HG02610 (cell line): ENCODE measurements at regions not wholly inside any gene's neighbourhood (a gene's known extent, or its start where the extent isn't known, plus 50 kb on each side); places are given as distances from the start of the nearest gene placed in this dataset.
"Not testable (repeated sequence)": the region's sequence is repeated elsewhere in the genome, so short reads cannot be mapped to it uniquely, and the experiment has no call there.

Experiments
- ATAC-seq: cut with Tn5 transposase; IDR thresholded peaks from one replicate; pipeline ENCODE4 v1.9.1; 2021; ENCODE audit warnings: mild to moderate bottlenecking, moderate library complexity; ENCODE audit not compliant: unreplicated experiment

DNA sequence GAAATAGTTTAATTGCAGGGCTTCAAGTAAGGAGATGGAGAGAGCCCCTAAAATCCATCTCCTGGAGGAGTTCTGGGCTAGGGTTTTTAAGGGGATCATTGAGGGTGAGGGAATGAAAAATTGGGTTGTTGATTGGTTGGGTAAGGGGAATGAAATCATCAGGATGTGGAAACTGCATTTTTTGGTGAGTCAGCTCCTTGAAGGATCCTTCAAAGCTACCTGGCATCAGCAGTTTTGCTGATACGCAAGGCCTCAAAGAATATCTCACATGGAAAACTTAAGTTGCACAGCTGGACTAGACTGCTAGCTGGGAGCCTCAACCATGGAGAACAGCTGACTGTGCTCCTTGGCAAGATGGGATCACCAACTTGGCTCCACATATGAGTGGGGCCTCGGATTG lies 136.7 kb downstream of the FGF10 start:
- ATAC-seq: no peak

DNA sequence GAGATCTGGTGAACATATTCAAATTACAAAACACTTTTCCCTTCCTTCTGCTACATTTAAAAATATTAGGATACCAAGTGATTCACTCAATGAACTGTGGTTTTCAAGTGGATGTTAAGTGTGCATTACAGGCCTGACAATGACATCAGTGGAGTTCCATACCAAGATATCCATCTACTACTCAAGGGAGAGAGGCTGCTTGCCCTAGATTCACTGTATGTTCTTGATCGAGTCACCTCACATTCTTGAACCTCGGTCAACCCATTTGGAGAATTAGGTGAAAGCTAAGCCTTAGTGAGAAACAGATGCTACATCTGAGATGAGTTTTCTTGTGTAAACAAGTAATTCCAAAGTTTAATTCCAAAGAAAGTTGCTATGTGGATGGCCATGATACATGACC lies 142.2 kb downstream of the FGF10 start:
- no peak for ATAC-seq

DNA sequence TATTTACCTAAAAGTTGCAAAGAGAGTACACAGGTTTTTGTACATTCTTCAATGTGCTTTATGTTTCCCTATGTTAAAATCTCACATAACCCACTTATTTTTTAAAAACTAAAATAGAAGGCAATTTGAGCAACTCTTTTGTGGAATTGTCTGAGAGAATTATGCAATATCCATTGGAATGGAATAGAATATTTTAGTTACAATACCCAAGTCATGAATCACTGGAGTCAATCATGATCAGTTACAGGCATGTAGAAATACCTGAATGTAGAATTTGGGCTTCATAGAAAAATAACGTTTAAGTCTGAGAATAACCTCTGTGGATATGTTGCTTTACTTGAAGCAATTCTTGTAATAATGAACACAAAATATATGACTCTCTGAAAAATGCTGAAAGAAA lies 143.3 kb downstream of the FGF10 start:
- ATAC-seq: no peak

DNA sequence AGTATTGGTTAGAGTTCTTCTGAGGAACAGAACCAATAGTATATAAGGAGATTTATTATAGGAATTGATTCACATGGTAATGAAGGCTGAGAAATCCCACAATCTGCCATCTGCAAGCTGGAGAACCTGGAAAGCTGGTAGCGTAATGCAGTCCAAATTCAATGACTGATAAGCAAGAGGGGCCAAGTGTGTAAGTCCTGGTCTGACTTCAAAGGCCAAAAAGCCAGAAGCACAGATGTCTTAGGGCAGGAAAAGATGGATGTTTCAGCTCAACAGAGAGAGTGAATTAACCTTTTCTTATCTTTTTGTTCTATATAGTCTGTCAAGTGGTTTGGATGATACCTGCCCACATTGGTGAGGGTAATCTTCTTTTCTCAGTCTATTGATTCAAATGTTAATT lies 146.4 kb downstream of the FGF10 start:
- ATAC-seq: no peak

DNA sequence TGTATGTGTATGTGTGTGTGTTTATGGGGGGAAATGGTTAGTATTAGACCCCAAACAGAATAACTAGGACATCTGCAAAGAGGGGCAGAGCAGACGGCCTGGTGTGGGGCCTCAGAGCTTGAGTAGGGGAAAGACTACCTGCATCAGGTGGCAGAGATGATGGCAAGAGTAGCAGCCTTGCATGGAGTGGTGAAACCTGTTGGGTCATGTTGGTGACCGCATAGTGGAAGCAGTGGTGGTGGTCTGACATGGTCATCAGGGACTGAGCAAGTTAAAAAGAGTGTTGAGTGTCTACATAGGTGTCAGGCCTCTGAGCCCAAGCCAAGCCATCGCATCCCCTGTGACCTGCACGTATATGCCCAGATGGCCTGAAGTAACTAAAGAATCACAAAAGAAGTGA lies 153.2 kb downstream of the FGF10 start:
- no peak for ATAC-seq

DNA sequence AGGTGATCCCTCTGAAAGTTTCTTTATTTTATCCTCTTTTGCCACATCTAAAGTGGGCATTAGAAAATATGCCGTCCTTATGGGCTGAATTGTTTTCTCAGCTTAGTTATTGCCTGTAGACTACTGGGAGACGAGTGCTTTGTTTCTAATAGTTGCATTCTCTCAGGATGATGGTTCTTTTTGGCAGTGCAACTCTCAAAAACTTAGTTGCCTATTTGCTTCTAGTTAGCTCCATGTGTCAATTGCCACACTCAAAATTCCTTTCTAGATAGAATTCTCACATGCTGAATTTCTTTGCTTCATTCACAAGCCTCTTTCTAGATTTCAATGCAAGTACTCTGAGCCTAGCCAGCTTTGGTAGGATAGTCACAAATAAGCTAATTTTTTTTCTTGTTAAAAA lies 155.5 kb downstream of the FGF10 start:
- no peak for ATAC-seq

DNA sequence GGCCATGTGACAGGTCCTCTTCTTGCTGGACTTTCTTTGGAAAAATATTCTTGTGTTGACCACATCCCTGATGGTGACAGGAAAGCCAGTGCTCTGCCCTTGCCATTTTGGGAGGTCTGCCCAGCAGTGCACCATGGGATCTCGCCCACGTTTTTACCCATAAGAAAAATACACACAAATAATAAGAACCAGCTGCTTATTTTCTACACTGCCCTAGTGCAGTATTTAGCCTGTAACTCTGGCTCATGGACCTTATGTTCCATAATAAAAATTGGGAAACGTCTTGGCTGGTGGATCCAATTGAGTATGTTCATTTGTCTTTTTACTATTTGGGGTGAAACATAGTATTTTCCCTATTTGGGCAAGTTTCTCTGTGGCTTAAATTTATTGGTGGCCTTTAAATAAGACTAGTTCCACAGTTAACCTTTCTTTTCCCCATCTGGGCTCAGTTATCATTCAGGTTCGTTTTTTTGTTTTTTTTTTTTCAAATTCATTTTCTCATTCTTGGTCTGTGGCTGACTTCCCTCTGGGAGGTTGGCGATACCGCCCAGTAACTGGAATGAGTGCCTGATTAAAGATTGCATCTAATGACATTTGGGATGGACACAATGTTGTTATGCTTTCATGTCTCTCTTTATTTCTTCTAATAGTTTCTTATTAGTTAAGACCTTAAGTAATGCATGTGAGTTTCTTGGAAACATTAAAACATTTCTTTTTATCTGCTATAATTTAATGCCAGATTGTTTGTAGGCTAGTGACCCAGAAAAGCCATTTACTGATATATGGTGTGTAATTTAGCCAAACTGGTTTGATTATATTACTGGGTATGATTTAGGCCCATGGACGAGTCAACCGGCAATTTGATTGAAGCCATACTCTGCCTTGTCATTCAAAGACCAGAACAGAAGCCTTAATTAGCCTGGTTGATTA lies 163.7 kb downstream of the FGF10 start:
- ATAC-seq: no peak

DNA sequence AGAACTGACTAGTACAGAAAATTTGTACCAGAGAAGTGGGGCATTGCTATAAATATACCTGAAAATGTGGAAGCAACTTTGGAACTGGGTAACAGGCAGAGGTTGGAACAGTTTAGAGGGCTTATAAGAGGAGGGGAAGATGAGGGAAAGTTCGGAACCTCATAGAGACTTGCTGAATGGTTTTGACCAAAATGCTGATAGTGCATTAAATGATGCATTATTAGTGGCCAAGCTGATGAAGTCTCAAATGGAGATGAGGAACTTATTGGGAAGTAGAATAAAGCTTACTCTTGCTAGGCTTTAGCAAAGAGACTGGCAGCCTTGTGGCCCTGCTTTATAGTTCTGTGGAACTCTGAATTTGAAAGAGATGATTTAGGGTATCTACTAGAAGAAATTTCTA lies 189.8 kb downstream of the FGF10 start:
- no peak for ATAC-seq

DNA sequence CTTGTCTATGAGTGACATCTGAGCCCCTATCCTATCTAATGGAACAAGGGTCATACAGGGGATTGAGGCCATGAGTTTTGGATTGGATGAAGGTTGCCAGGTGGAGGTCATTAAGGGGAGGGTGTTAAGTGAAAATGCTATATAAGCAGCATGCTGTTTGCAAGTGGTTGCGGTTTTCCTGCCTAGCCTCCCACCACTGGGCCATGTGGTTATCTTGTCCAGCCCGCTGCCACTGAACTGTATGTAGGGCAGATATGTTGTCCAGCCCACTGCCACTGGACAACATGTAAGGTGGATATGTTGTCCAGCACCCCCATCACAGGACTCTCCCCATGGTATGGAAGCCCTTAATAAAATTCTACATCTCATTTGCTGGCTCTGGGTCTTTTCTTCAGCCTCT lies 200.0 kb downstream of the FGF10 start:
- ATAC-seq: no peak

DNA sequence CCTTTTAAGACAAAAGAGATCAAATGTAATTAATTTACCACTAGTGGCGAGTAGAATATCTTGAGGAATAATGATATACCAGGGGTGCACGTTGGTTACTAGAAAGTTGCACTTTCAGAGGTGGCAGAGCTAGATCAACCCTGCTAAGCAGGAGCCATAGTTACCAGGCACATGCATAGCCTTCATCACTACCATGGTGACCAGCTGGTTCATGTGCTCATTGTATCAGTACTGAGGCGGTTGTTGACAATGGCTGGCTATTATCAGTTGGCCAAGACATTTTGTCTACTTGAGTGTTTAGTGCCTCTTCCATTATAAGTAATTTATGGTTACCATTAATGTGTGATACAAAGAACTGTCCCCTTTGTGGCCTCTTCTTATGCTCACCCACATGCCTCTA lies 201.2 kb downstream of the FGF10 start:
- ATAC-seq: no peak

DNA sequence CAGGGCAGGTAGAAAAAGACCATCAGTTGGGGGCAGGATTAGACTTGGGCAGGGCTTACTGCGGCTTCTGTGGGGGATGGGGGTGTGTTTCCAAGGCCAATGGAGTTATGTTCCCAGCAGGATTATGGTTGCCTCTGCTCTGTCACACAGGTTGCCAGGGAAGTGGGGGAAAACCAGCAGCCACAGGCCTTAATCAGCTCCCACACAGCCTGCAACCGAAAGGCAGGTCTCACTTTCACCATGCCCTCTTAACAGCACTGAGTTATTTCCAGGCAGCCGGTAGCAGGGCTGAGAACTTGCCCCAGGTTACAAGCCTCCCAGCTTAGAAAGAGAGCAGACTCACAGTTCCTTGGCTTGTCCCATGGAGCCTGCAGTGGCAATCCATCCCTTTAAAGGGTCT lies 205.5 kb downstream of the FGF10 start:
- no peak for ATAC-seq

DNA sequence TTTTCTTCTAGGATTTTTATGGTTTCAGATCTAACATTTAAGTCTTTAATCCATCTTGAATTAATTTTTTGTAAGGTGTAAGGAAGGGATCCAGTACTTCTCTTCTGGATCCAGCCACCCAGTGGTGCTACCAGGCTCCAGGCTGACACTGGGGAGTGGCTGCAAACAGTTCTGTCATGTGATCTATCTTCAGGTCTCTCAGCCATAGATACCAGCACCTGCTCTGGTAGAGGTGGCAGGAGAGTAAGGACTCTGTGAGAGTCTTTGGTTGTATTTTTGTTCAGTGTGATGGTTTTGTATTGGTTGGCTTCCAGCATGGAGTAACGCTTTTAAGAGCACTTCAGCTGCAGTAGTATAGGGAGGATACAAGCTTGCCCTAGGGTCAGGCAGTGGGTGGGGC lies 205.9 kb downstream of the FGF10 start:
- ATAC-seq: no peak

DNA sequence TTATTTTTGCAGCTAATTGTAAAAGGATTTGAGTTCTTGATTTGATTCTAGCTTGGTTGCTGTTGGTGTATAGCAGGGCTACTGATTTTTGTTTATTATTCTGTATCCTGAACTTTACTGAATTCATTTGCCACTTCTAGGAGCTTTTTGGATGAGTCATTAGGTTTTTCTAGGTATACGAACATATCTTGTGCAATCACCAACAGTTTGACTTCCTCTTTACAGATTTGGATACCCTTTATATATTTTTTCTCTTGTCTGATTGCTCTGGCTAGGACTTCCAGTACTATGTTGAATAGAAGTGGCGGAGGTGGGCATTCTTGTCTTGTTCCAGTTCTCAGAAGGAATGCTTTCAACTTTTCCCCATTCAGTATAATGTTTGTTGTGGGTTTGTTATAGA lies 210.8 kb downstream of the FGF10 start:
- no peak for ATAC-seq

DNA sequence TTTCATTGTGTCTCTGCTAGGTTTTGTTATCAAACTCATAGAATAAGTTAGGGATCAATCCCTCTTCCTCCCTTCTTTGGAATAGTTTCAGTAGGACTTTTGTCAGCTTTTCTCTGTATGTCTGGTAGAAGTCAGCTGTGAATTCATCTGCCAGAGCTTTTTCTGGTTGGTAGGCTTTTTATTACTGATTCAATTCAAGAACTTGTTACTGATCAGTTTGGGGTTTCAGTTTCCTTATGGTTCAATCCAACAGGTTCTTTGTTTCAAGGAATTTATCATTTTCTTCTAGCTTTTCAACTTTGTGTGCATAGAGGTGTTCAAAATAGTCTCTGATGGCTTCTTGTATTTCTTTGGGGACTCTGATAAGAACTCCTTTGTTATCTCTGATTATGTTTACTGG lies 221.7 kb downstream of the FGF10 start:
- ATAC-seq: no peak

DNA sequence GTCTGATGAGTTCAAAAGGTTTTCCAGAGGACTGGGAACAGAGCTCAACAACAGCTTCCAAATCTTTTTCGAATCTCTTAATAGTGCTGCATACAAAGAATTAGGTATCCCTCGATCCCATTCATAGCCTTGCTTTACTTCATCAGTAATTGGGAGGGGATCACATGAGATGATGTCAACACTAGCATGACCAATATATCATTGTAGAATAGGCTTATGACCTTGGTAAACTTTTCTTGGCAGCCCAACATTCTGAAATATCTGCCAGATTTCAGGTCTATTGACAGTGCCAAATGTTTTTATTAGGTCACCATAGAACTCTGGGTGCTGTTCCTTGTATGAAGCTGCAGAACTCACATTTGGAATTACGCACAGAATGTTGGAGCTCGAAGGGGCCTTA lies 228.9 kb downstream of the FGF10 start:
- no peak for ATAC-seq

DNA sequence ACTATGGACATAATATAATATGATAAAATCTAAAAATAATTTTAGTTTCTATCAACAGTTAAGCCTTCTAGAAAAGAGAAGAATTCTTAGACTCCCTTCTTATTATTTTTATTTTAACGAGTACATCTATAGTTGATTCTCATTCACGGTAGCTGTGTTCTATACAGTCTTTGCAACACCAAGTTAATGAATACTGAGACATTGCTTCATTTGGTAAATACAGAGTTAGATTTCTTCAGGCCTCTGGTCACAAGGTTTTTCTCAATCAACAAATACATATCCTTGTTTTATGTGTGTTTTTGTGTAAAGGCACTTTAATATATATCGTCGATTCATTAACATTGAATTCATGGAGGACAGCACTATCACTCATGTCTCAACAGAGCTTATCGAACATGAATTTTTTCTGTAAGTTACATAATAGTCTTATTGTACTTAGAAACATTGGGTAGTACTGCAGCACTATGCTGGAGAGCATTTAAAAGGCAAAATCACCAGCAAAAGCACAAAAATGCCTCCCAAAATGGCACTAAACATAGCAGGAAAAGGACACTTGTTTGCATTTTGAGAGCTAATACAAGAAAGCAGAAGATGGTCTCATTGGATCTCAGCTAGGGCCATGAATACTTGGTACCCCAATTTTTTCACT lies 239.0 kb downstream of the FGF10 start:
- ATAC-seq: no peak

DNA sequence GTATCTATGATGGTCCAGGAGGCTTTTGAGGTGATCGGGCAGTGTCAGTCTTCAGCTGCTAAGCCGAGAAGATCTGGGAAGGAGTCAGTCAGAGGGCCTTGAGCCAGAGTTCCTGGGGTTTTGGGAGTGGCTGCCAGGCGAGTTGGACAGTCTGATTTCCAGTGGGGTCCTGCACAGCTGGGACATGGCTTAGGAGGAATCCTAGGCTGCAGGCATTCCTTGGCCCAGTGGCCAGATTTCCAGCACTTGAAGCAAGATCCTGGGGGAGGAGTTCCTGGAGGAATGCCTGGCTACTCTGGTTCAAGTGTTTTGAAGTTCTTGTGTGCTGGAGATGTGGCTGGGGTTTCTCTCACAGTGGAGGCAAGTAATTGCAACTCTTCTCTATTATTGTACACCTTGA lies 271.3 kb downstream of the FGF10 start:
- ATAC-seq: not testable (repeated sequence)

DNA sequence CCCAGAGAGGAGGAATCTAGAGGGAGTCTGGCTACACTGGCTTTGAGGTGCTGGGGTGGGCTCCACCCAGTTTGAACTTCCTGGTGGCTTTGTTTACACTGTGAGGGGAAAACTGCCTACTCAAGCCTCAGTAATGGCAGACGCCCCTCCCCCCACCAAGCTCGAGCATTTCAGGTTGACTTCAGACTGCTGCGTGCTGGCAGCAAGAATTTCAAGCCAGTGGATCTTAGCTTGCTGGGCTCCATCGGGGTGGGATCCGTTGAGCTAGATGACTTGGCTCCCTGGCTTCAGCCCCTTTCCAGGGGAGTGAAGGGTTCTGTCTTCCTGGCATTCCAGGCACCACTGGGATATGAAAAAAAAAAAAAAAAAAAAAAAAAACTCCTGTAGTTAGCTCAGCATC lies 281.0 kb downstream of the FGF10 start:
- ATAC-seq: not testable (repeated sequence)

DNA sequence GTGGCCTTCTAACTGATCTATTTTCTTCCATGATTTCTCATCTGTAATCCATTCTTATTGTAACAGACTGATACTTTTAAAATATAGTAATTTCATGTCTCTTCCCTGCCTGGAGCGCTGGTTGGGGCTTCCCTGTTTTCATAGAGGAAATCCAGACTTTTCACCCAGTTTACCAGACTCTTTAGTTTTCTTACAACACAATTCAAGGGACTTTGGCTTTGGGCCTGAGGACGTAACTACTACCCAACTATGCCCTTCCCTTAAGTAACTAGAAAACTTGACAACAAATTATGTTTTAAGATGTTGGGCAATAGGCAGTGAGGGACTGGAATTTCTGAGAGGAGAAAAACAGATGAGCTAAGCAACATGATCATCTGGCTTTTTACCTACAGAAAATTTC lies 289.6 kb downstream of the FGF10 start:
- no peak for ATAC-seq

DNA sequence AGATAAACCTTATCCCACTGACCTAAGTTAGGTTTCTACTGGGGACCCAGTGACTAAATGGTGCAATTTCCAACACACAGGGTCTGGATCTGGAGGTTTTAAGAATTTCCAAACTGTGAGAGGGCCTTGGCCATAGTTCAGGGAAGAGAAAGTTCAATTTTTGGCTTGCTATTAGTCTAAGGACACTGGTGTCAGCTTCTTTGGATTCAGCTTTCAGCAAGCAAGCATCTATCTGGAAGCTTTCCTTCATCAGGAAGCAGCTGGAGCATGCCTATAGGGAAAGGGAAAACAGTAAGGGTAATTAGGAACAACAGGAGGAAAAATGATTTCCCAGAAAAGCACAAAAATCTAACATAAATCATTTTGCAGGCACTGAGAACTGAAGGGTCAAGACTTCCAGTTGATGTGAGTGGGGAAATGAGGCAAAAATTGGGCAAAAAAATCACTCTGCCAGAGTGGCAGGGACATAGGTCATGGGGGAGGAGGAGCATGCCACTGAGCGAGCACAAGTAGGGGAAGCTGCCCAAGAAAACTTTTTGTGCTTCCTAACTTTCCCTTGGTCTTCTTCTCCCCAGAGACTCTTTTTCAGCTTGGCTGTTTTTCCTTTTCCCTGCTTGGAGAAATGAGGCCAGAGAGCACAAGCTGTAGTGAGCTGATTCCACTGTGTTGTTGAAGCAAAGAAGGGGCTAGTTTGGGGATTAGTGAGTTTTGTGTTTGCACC lies 299.6 kb downstream of the FGF10 start:
- no peak for ATAC-seq

DNA sequence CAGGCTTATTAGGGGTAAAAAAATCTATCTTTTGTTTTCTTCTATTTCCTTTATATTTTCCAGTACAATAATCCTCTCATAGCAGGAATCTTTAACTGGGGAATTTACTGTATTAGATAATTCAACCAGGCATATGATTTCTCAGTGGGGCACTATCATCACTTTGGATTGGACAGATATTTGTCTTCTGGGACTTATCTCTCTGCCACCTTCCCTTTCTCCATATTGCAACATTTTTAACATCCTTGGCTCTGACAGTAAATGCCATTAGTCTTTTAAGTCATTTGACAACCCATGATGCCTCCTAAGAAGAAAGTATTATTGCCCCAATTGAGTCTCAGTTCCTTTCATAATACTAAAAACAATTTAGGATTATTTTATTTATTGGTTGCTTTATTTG lies 304.1 kb downstream of the FGF10 start:
- no peak for ATAC-seq

DNA sequence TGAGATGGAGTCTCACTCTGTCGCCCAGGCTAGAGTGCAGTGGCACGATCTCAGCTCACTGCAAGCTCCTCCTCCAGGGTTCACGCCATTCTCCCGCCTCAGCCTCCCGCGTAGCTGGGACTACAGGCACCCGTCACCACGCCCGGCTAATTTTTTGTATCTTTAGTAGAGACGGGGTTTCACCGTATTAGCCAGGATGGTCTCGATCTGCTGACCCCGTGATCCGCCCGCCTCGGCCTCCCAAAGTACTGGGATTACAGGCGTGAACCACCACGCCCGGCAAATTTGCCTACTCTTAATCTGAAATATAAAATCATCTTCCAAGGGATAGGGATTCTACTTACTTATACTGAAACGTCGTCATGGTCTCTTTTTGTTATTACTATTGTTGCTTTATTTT lies 314.7 kb downstream of the FGF10 start:
- ATAC-seq: not testable (repeated sequence)
